ENCODE measurements at regions not wholly inside any gene's neighbourhood (a gene's known extent, or its start where the extent isn't known, plus 50 kb on each side); places are given as distances from the start of the nearest gene placed in this dataset.

DNA sequence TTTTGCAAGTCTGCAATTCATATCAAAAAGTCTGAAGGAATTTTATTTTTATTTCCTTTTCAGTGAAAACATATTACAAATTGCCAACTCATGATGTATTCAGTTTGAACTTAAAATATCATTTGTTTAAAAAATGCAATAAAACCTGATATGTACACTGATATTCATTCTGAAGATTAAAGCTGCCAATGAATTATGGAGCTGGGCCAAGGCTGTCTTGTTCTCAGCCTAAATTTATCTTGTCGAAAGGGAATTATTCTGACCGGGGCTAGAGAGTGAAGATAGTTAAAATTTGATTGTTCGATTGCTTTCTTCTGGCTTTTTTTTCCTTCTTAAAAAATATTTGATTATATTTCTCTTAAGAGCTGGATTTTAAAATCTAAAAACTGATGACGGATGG, 54.0 kb upstream of the RBFOX1 start:
- no peak for DNase-seq (ENCODE audit: extremely low read depth, low read depth)
- TF ChIP-seq, protein P1, sequence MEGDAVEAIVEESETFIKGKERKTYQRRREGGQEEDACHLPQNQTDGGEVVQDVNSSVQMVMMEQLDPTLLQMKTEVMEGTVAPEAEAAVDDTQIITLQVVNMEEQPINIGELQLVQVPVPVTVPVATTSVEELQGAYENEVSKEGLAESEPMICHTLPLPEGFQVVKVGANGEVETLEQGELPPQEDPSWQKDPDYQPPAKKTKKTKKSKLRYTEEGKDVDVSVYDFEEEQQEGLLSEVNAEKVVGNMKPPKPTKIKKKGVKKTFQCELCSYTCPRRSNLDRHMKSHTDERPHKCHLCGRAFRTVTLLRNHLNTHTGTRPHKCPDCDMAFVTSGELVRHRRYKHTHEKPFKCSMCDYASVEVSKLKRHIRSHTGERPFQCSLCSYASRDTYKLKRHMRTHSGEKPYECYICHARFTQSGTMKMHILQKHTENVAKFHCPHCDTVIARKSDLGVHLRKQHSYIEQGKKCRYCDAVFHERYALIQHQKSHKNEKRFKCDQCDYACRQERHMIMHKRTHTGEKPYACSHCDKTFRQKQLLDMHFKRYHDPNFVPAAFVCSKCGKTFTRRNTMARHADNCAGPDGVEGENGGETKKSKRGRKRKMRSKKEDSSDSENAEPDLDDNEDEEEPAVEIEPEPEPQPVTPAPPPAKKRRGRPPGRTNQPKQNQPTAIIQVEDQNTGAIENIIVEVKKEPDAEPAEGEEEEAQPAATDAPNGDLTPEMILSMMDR (IDR thresholded peaks at IDR 0.05; ENCODE audit: low read depth, low read length) = no peak

DNA sequence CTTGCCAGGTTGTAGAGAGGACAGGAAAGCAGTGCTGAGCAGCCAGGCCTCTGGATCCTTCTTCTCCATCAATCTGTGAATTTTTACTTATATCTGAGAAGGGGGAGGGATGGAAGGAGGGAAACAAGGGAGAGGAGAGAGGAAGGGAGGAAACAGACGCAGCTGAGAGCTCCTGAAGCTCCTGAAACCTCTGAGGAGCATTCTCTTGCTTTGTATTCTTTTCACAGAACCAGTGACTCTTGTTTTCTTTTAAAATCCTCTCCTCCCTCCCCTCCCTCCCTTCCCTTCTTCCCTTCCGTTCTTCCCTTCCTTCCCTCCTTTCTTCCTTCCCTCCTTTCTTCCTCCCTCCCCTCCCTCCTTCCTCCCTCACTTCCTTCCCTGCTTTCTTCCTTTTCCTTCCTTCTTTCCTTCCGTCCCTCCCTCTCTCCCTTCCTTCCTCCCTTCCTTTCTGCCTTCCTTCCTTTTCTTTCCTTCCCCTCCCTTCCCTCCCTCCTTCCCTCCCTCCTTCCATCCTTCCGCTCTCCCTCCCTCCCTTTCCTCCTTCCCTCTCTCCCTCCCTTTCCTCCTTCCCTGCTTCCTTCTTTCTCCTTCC, 60.0 kb upstream of the RBFOX1 start:
- TF ChIP-seq, protein P1 (IDR thresholded peaks at IDR 0.05; ENCODE audit: low read depth, low read length) = no peak
- no peak for DNase-seq (ENCODE audit: extremely low read depth, low read depth)

DNA sequence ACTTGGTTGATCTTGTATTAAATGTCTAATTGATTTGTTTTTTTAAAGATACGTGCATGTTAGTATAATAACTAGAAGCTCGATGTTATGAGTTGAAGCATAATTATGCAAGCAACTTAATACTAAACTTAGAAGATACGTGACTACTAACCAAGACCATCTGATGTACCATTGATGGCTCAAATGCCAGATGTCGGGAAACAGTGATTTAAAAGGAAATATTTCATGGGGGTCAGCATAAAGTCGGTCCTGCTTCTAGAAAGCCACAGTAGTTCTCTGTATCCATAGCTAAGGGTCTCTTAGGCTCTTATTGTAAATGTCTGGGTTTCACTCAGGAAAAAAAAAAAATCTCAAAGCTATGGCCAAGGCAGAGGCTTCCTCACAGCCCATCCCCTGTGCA, 61.2 kb upstream of the RBFOX1 start:
- DNase-seq (ENCODE audit: extremely low read depth, low read depth) = no peak
- TF ChIP-seq, protein P1 (IDR thresholded peaks at IDR 0.05; ENCODE audit: low read depth, low read length) = no peak

DNA sequence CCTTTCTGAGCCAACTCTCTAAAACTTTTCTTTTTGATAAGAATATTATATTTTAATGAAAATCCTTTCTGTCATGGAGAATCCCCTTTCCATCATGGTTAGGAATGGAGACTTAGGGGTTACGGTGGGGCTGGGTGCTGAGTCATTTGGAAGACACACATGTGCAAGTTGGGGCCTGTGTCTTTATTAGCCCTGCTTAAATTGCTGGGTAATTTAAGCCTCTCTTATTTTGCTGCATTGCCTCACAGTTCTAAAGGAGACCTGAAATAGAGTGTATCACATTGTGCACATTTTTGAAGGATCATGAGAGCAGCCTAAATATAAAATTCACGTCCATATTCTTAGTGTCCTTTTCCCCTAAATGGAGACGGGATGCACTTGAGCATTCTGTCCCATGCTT, 61.8 kb upstream of the RBFOX1 start:
- TF ChIP-seq, protein P1 (IDR thresholded peaks at IDR 0.05; ENCODE audit: low read depth, low read length) = no peak
- no peak for DNase-seq (ENCODE audit: extremely low read depth, low read depth)

DNA sequence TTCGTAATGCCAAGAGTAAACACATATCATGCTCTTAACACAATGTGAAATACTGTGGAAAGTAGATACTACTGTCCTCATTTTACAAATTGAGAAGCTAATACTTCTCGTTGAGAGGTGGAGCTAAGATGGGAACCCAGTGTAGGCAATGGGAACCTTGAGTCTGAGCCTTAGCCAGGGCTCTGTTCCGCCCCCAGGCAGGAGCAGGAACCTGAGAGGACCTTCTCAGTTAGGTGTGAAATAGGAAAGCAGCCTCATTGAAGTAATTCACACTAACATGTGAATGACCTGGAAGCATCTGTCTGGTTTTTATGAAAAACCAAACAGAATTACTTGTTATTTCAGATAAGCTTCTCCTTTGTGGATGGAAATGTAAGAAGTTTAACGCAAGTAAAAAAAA, 62.6 kb upstream of the RBFOX1 start:
- no peak for DNase-seq (ENCODE audit: extremely low read depth, low read depth)
- TF ChIP-seq, protein P1 (IDR thresholded peaks at IDR 0.05; ENCODE audit: low read depth, low read length) = no peak

DNA sequence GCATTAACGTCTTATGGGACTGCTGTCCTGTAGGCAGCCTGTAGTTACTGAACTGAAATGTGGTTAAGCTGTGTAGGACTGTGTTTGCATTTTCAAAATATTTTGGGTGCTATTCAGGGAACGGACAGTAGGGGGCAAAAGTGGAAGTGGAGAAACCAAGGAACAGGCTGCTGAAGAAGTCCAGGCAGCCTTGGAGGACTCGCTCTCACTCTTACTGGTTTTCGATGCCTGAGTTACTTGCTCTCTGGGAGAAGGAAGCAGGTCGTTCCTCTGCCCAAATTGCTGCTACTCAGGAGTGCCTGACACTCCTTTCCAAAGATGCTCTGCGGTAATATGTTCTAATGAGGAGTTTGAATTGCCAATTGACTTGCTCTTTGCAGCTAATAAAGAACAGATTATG, 64.5 kb upstream of the RBFOX1 start:
- TF ChIP-seq, protein P1 (IDR thresholded peaks at IDR 0.05; ENCODE audit: low read depth, low read length) = no peak; the same call in 1 of the 2 replicates

DNA sequence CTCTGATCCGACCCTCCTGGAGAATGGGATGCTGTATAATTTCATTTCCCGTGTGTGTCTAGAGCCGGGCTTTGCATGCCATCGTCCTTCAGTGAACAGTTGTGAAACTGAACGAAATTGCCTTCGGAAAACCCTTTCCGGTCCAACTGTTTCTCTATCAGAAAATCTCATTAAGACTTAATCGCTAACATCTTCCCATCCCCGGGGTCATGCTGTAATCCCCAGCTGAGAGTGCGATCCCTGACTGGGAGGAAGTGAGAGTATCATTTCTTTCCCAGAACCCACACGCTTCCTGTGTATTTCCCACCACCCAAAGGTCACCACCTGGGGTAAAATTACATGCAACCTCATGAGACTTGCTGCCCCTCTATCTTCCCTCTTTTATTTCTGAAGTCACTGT, 75.6 kb upstream of the RBFOX1 start:
- TF ChIP-seq, protein P1 (IDR thresholded peaks at IDR 0.05; ENCODE audit: low read depth, low read length) = no peak
- no peak for DNase-seq (ENCODE audit: extremely low read depth, low read depth)

More for the DNA sequence above, 64.5 kb upstream of the RBFOX1 start:
- DNase-seq (ENCODE audit: extremely low read depth, low read depth) = no peak
